ENCODE measurements at regions not wholly inside any gene's neighbourhood (a gene's known extent, or its start where the extent isn't known, plus 50 kb on each side); places are given as distances from the start of the nearest gene placed in this dataset.

- no peak overlapping the region for H3K27ac ChIP-seq
- TF ChIP-seq EP300 (IDR thresholded peaks at IDR 0.05) (no peak), CTCF (IDR thresholded peaks at IDR 0.05) (no peak), POLR2AphosphoS5 (IDR thresholded peaks at IDR 0.05) (no peak)
- H3K4me3 ChIP-seq: no peak overlapping the region
- no peak for ATAC-seq
- no peaks in the 10 kb centered on the region for H3K27me3 ChIP-seq
- H3K9me3 ChIP-seq: peaks cover 0 to 5% (median 0%) of the 10 kb centered on the region in 3 donors
- no peaks in the 10 kb centered on the region for H3K36me3 ChIP-seq
- H3K4me1 ChIP-seq: peaks cover 0 to 24% (median 3%) of the 10 kb centered on the region in 3 donors
- 71 to 93% methylated on average over 3 to 4 of the region's 7 CpGs for WGBS, 2 donors (ENCODE audit: low coverage in 1 of 2)
These were observed 123.2 kb upstream of the TRIM2 start for GRCh38 chr4:153081006-153081580.

- no peak for TF ChIP-seq POLR2A (IDR thresholded peaks at IDR 0.05)
- TF ChIP-seq CTCF (IDR thresholded peaks at IDR 0.05): no peak
- no peak for TF ChIP-seq POLR2AphosphoS5 (IDR thresholded peaks at IDR 0.05)
- no peak for TF ChIP-seq EP300 (IDR thresholded peaks at IDR 0.05)
- Histone ChIP-seq H3K4me1 (peaks cover 0 to 24% (median 3%) of the 10 kb centered on the region in 3 donors), H3K27ac (no peak overlapping the region), H3K27me3 (no peaks in the 10 kb centered on the region), H3K4me3 (no peak overlapping the region), H3K36me3 (no peaks in the 10 kb centered on the region), H3K9me3 (peaks cover 0 to 5% (median 0%) of the 10 kb centered on the region in 3 donors)
- no peak for ATAC-seq
- WGBS, 2 donors (ENCODE audit: low coverage in 1 of 2): no CpG with 5 or more reads among the region's 4 CpGs
These were observed 122.5 kb upstream of the TRIM2 start for GRCh38 chr4:153081693-153082092.

GRCh38 chr4:153082322-153083301 is 121.6 kb upstream of the TRIM2 start:
- Histone ChIP-seq H3K27ac (no peak overlapping the region), H3K36me3 (no peaks in the 10 kb centered on the region), H3K9me3 (peaks cover 0 to 5% (median 0%) of the 10 kb centered on the region in 3 donors), H3K4me1 (peaks cover 0 to 24% (median 3%) of the 10 kb centered on the region in 3 donors), H3K4me3 (no peak overlapping the region), H3K27me3 (no peaks in the 10 kb centered on the region)
- WGBS, 2 donors (ENCODE audit: low coverage in 1 of 2): 78 to 86% methylated on average over 3 to 13 of the region's 15 CpGs
- ATAC-seq: no peak
- no peak for TF ChIP-seq EP300 (IDR thresholded peaks at IDR 0.05)
- TF ChIP-seq POLR2A (IDR thresholded peaks at IDR 0.05): no peak
- TF ChIP-seq CTCF (IDR thresholded peaks at IDR 0.05): no peak
- TF ChIP-seq POLR2AphosphoS5 (IDR thresholded peaks at IDR 0.05): no peak

- ATAC-seq: peak; percentile 72
- no peak overlapping the region for H3K27ac ChIP-seq
- no peaks in the 10 kb centered on the region for H3K9me3 ChIP-seq
- no peaks in the 10 kb centered on the region for H3K27me3 ChIP-seq
- 17 to 18% methylated on average over 4 to 7 of the region's 7 CpGs for WGBS, 2 donors (ENCODE audit: low coverage in 1 of 2)
- TF ChIP-seq CTCF (IDR thresholded peaks at IDR 0.05) (peak; percentile 29 to 78 (median 68)), POLR2AphosphoS5 (IDR thresholded peaks at IDR 0.05) (no peak)
- H3K36me3 ChIP-seq: no peaks in the 10 kb centered on the region
- no peak overlapping the region for H3K4me3 ChIP-seq
- peaks cover 0 to 24% (median 3%) of the 10 kb centered on the region in 3 donors for H3K4me1 ChIP-seq
These were observed 120.7 kb upstream of the TRIM2 start for GRCh38 chr4:153083447-153083947.
